HEK293T (cell line): ENCODE measurements at regions not wholly inside any gene's neighbourhood (a gene's known extent, or its start where the extent isn't known, plus 50 kb on each side); places are given as distances from the start of the nearest gene placed in this dataset.

Experiments
- CTCF ChIA-PET: fragments of 350-600 bp; formaldehyde crosslinking; extraction: SDS; loops from one replicate; lab custom pipeline; 2021; ENCODE audit warnings: antibody characterized with exemption, inconsistent platforms; lab: Yijun Ruan, JAX
- POLR2A ChIA-PET: fragments of 350-600 bp; formaldehyde crosslinking; extraction: SDS; loops from one replicate; lab custom pipeline; 2020; ENCODE audit warnings: antibody characterized with exemption, inconsistent platforms; lab: Yijun Ruan, JAX
- DNase-seq: peaks from one replicate; pipeline ENCODE4 v3.0.0; 2012; ENCODE audit warnings: mixed read lengths; ENCODE audit errors: extremely low spot score
- ARNT ChIP-seq: fragments of 450-650 bp; IDR thresholded peaks from 2 replicates; pipeline ENCODE4 v1.6.1; 2017; ENCODE audit warnings: mild to moderate bottlenecking
- BHLHE40 ChIP-seq: fragments of 450-650 bp; IDR thresholded peaks from 2 replicates; pipeline ENCODE4 v1.6.1; 2016; ENCODE audit warnings: mild to moderate bottlenecking, moderate library complexity, borderline replicate concordance
- CTBP1 ChIP-seq: fragments of 450-650 bp; IDR thresholded peaks from 2 replicates; pipeline ENCODE4 v1.6.1; 2016; ENCODE audit warnings: borderline replicate concordance
- ELF4 ChIP-seq: fragments of 450-650 bp; IDR thresholded peaks from 2 replicates; pipeline ENCODE4 v1.6.1; 2017; ENCODE audit warnings: antibody characterized with exemption
- FOXA1 ChIP-seq: fragments of 450-650 bp; IDR thresholded peaks from 2 replicates; pipeline ENCODE4 v1.6.1; 2016; ENCODE audit warnings: mild to moderate bottlenecking
- FOXK2 ChIP-seq: fragments of 450-650 bp; IDR thresholded peaks from 2 replicates; pipeline ENCODE4 v1.6.1; 2016; ENCODE audit warnings: mild to moderate bottlenecking
- FOXM1 ChIP-seq: fragments of 450-650 bp; IDR thresholded peaks from 2 replicates; pipeline ENCODE4 v1.6.1; 2017; ENCODE audit warnings: mild to moderate bottlenecking, borderline replicate concordance
- HDGF ChIP-seq: fragments of 450-650 bp; IDR thresholded peaks from 2 replicates; pipeline ENCODE4 v1.6.1; 2017; ENCODE audit warnings: antibody characterized with exemption, borderline replicate concordance
- L3MBTL2 ChIP-seq: fragments of 450-650 bp; conservative IDR thresholded peaks from 2 replicates; pipeline ENCODE4 v1.6.1; 2016; ENCODE audit warnings: mild to moderate bottlenecking
- LEF1 ChIP-seq: fragments of 450-650 bp; IDR thresholded peaks from 2 replicates; pipeline ENCODE4 v1.6.1; 2017; ENCODE audit warnings: mild to moderate bottlenecking, borderline replicate concordance
- NFRKB ChIP-seq: fragments of 450-650 bp; IDR thresholded peaks from 2 replicates; pipeline ENCODE4 v1.6.1; 2016; ENCODE audit warnings: mild to moderate bottlenecking, moderate library complexity
- SP1 ChIP-seq: fragments of 450-650 bp; IDR thresholded peaks from 2 replicates; pipeline ENCODE4 v1.6.1; 2017
- SUZ12 ChIP-seq: fragments of 450-650 bp; IDR thresholded peaks from 2 replicates; pipeline ENCODE4 v1.6.1; 2016; ENCODE audit warnings: mild to moderate bottlenecking
- TARDBP ChIP-seq: fragments of 450-650 bp; IDR thresholded peaks from 2 replicates; pipeline ENCODE4 v1.6.1; 2016
- ZNF384 ChIP-seq: fragments of 450-650 bp; IDR thresholded peaks from 2 replicates; pipeline ENCODE4 v1.6.1; 2016
- TF ChIP-seq, protein P1 (sequence below): fragments of 450-650 bp; IDR thresholded peaks from 2 replicates; pipeline ENCODE4 v1.6.1; 2016

DNA sequence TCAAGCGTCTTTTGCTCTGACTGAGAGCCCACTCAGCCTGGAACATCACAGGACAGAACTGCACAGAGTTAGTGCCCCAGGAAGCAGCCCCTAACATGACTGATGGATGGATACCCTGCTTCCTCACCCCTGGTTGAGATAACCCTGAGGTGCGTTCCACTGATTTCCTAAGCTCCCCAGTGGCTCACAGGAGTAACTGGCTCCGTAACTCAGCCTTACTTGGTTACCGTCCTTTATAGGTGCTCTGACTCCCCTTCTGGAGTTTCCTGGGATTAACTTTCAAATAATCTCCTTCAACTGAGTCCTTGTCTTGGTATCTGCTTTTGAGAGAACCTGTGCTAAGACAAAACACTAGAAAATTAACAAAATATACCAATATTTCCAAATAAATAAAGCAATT, 449.5 kb downstream of the AGTPBP1 start:
- POLR2A ChIA-PET: no interaction called here

DNA sequence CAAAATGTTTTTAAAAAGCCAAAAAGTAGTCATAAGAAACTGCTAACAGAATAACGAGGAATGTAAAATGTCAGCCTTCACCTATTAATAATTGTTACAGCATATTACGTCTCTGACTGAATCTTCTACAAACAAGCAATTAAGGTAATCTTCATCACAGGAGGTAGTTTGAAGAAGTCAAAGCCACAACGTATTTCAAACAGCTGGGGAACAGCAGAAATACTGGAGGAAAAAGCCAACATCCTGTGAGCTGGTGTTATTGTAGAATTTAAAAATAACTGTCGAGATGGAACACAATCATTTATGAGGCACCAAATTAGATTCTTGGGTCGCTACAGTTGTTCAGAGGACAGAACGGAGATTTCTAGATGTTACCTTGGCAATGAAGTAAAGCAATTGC, 450.5 kb downstream of the AGTPBP1 start:
- TF ChIP-seq CTBP1: no peak
- no peak for TF ChIP-seq BHLHE40
- TF ChIP-seq FOXK2: no peak
- TF ChIP-seq NFRKB: no peak
- TF ChIP-seq L3MBTL2: no peak
- no peak for TF ChIP-seq SUZ12
- TF ChIP-seq TARDBP: no peak
- TF ChIP-seq ARNT: no peak
- TF ChIP-seq FOXM1: no peak
- DNase-seq: no peak
- CTCF ChIA-PET: no interaction called here
- POLR2A ChIA-PET: no interaction called here

More for the DNA sequence above, 449.5 kb downstream of the AGTPBP1 start:
- no peak for DNase-seq
- CTCF ChIA-PET: no interaction called here
- no peak for TF ChIP-seq ZNF384
- TF ChIP-seq L3MBTL2: no peak
- no peak for TF ChIP-seq NFRKB
- no peak for TF ChIP-seq HDGF
- TF ChIP-seq SP1: no peak

DNA sequence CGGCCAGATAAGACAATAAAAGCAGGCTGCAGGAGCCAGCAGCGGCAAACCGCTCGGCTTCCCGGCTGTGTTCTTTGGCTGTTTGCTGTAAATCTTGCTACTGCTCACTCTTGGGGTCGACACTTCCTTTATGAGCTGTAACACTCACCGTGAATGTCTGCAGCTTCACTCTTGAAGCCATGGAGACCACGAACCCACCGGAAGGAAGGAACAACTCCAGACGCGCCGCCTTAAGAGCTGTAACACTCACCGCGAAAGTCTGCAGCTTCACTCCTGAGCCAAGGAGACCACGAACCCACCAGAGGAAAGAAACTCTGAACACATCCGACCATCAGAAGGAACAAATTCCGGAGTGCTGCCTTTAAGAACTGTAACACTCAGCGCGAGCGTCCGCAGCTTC, 451.7 kb downstream of the AGTPBP1 start:
- no peak for TF ChIP-seq HDGF
- DNase-seq: no peak
- CTCF ChIA-PET: no interaction called here
- POLR2A ChIA-PET: no interaction called here

DNA sequence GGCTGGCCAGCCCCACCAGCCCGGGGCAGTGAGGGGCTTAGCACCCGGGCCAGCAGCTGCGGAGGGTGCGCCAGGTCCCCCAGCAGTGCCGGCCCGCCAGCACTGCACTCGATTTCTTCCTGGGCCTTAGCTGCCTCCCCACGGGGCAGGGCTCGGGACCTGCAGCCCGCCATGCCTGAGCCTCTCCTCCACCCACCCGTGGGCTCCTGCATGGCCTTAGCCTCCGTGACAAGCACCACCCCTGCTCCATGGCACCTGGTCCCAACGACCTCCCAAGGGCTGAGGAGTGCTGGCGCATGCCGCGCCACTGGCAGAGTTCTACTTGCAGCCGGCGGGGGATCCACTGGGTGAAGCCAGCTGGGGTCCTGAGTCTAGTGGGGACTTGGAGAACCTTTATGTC, 452.6 kb downstream of the AGTPBP1 start:
- TF ChIP-seq, protein P1, sequence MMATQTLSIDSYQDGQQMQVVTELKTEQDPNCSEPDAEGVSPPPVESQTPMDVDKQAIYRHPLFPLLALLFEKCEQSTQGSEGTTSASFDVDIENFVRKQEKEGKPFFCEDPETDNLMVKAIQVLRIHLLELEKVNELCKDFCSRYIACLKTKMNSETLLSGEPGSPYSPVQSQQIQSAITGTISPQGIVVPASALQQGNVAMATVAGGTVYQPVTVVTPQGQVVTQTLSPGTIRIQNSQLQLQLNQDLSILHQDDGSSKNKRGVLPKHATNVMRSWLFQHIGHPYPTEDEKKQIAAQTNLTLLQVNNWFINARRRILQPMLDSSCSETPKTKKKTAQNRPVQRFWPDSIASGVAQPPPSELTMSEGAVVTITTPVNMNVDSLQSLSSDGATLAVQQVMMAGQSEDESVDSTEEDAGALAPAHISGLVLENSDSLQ: no peak
- TF ChIP-seq BHLHE40 (no peak), L3MBTL2 (no peak), SP1 (no peak), ELF4 (no peak), ZNF384 (no peak), NFRKB (no peak), TARDBP (no peak), CTBP1 (no peak), ARNT (no peak), FOXA1 (no peak), LEF1 (no peak), FOXK2 (no peak), HDGF (no peak), SUZ12 (no peak), FOXM1 (no peak)
- ChIA-PET CTCF (no interaction called here), POLR2A (no interaction called here)
- no peak for DNase-seq

GRCh38 chr9:85283421-85283820, 458.3 kb downstream of the AGTPBP1 start:
- CTCF ChIA-PET: no interaction called here
- DNase-seq: no peak
- TF ChIP-seq NFRKB: no peak
- POLR2A ChIA-PET: no interaction called here

- CTCF ChIA-PET: no interaction called here
- POLR2A ChIA-PET: no interaction called here
- no peak for DNase-seq
- no peak for TF ChIP-seq NFRKB
These were observed 463.0 kb downstream of the AGTPBP1 start for GRCh38 chr9:85278769-85279168.

DNA sequence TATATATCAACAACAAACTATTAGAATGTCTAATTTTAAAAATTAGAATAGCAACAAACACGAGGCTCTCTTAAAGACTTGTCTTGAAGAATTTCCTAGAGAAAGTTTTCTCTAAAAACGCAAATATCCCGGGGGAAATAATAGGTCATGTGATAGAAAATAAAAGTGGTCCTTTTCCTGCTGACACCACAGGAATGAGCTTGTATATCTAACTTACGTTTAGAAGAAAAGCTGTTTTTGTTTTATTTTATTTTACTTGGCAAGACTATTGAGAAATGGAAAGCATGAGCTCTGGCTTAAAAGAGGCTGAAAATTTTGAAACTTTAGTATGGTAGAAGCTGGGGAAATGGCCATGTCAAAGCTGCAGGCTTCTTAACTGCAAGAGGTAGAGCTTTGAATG, 465.0 kb downstream of the AGTPBP1 start:
- ChIA-PET CTCF (no interaction called here), POLR2A (no interaction called here)
- TF ChIP-seq LEF1 (no peak), CTBP1 (no peak), FOXA1 (no peak), SUZ12 (no peak), HDGF (no peak), ARNT (no peak), FOXM1 (no peak), L3MBTL2 (no peak), BHLHE40 (no peak), ZNF384 (no peak), SP1 (no peak), FOXK2 (no peak), ELF4 (no peak), NFRKB (no peak), TARDBP (no peak)
- TF ChIP-seq, protein P1: no peak
- DNase-seq: no peak

- ChIA-PET CTCF (no interaction called here), POLR2A (no interaction called here)
- no peak for TF ChIP-seq FOXA1
- TF ChIP-seq NFRKB: no peak
- no peak for TF ChIP-seq BHLHE40
- TF ChIP-seq LEF1: no peak
- TF ChIP-seq TARDBP: no peak
- no peak for TF ChIP-seq L3MBTL2
- no peak for TF ChIP-seq SP1
- no peak for DNase-seq
These were observed 471.9 kb downstream of the AGTPBP1 start for GRCh38 chr9:85269811-85270210.
